BJ (cell line): ENCODE measurements at regions not wholly inside any gene's neighbourhood (a gene's known extent, or its start where the extent isn't known, plus 50 kb on each side); places are given as distances from the start of the nearest gene placed in this dataset.

ENCODE experiments used
- CTCF ChIA-PET: fragments of 350-600 bp; formaldehyde crosslinking; extraction: SDS; loops from one replicate; lab custom pipeline; 2021; ENCODE audit warnings: antibody characterized with exemption, inconsistent platforms; lab: Yijun Ruan, JAX
- POLR2A ChIA-PET: fragments of 300-600 bp; sonication (Branson Sonifier 250); formaldehyde crosslinking; extraction: SDS; loops from one replicate; lab custom pipeline; 2021; ENCODE audit warnings: antibody characterized with exemption; lab: Charles Lee
- DNase-seq: peaks from one replicate; pipeline ENCODE4 v3.0.0-alpha.2; 2011; ENCODE audit warnings: low read depth
- H3K27me3 ChIP-seq: 2 replicates; pipeline ENCODE4 v1.6.0; 2011; ENCODE audit warnings: low read length; ENCODE audit not compliant: control insufficient read depth, insufficient read depth
- H3K36me3 ChIP-seq: 2 replicates; pipeline ENCODE4 v1.5.1; 2011; ENCODE audit warnings: low read length; ENCODE audit not compliant: control insufficient read depth, insufficient read depth
- H3K4me3 ChIP-seq: 2 replicates; pipeline ENCODE4 v1.5.1; 2011; ENCODE audit warnings: low read depth, mild to moderate bottlenecking, control low read depth, low read length
- TF ChIP-seq, protein P1 (sequence below): IDR thresholded peaks from 2 replicates; pipeline ENCODE4 v1.5.1; 2011; ENCODE audit warnings: low read depth, mild to moderate bottlenecking, control low read depth, inconsistent platforms, low read length, moderate library complexity; ENCODE audit not compliant: insufficient read depth

DNA sequence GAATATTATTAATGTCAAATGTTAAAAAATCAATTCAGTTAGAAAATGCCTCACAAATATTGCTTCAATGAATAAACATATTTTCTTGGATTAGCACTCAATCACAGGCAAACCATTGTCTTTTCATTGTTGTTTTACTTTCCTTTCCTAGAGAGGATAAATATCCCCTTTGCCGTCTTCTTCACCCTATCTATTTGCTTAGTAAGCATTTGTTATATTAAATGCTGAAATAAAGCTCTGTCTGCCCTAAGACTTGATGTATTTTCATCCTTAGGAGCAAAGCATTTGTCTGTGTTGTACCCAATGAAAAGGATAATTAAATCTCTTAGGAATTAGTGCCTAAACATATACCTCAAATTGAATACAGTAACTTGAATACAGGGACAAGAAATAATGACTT, 1071.2 kb upstream of the GYPC start:
- no peaks in the 10 kb centered on the region for H3K27me3 ChIP-seq
- no peak for DNase-seq
- ChIA-PET CTCF (interaction anchor here (0.7 kb wide), 1 partner anchor 967 kb away, joined by 3 read pairs; no protein-coding TSS in a partner anchor), POLR2A (no interaction called here)
- TF ChIP-seq, protein P1, sequence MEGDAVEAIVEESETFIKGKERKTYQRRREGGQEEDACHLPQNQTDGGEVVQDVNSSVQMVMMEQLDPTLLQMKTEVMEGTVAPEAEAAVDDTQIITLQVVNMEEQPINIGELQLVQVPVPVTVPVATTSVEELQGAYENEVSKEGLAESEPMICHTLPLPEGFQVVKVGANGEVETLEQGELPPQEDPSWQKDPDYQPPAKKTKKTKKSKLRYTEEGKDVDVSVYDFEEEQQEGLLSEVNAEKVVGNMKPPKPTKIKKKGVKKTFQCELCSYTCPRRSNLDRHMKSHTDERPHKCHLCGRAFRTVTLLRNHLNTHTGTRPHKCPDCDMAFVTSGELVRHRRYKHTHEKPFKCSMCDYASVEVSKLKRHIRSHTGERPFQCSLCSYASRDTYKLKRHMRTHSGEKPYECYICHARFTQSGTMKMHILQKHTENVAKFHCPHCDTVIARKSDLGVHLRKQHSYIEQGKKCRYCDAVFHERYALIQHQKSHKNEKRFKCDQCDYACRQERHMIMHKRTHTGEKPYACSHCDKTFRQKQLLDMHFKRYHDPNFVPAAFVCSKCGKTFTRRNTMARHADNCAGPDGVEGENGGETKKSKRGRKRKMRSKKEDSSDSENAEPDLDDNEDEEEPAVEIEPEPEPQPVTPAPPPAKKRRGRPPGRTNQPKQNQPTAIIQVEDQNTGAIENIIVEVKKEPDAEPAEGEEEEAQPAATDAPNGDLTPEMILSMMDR: no peak
- no peak overlapping the region for H3K4me3 ChIP-seq
- no peaks in the 10 kb centered on the region for H3K36me3 ChIP-seq

DNA sequence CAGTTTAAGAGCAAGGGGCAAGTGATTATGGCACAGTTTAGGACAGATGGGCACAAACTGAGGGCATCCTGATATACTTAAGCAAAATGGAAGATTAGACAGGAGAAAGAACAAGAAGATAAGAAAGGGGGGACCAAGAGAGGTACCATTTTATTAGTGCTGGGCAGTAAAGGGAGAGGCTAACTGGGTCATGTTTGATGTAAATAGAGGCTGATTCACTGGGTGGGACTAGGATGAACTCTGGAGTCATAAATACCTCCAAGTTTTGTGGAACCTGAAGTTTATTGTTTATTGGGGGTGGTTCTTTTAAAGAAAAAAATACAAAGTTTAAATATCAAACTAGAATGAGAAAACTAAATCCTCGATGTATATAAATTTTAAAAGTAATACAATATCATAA, 1067.2 kb upstream of the GYPC start:
- no peak for DNase-seq
- TF ChIP-seq, protein P1: no peak
- ChIA-PET POLR2A (no interaction called here), CTCF (no interaction called here)
- Histone ChIP-seq H3K4me3 (no peak overlapping the region), H3K36me3 (no peaks in the 10 kb centered on the region), H3K27me3 (no peaks in the 10 kb centered on the region)

DNA sequence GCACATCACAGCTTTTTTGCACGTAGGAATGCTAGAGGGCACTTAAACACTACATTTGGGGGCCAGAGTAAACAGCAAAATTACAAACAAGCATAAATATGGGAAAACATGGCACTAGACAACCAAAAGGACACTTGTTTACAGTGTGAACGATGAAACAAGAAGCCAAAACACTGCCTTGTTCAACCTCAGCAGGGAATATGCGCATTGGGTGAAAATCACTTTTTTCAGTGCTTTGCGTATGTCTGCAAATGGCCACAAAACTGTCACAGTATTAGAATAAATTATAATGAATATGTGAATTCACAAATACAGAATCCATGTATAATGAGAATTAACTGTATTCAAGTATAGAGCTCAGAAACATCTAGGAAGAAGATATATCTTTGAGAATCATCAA, 1064.0 kb upstream of the GYPC start:
- POLR2A ChIA-PET: no interaction called here
- no peaks in the 10 kb centered on the region for H3K36me3 ChIP-seq
- no peak for DNase-seq
- no peak overlapping the region for H3K4me3 ChIP-seq
- CTCF ChIA-PET: no interaction called here
- no peaks in the 10 kb centered on the region for H3K27me3 ChIP-seq
- TF ChIP-seq, protein P1: no peak

DNA sequence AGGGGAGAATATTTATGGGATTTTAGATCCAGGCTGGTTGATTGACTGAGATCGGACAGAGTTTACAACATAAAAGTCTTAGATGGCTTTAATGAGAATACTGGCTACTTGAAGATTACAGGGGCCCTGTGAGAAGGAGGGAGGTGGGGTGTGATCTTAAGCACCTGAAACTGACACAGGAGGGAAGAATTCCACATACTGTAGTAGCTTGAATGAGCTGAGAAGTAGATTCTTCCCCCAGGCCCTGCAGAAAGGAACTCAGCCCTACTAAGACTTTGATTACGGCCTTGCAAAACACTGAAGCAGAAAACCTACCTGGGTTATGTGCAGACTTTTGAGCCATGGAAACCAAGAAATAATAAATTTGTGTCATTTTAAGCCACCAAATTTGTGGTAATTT, 1062.9 kb upstream of the GYPC start:
- CTCF ChIA-PET: no interaction called here
- no peak for DNase-seq
- Histone ChIP-seq H3K4me3 (no peak overlapping the region), H3K36me3 (no peaks in the 10 kb centered on the region), H3K27me3 (no peaks in the 10 kb centered on the region)
- POLR2A ChIA-PET: no interaction called here
- TF ChIP-seq, protein P1: no peak

DNA sequence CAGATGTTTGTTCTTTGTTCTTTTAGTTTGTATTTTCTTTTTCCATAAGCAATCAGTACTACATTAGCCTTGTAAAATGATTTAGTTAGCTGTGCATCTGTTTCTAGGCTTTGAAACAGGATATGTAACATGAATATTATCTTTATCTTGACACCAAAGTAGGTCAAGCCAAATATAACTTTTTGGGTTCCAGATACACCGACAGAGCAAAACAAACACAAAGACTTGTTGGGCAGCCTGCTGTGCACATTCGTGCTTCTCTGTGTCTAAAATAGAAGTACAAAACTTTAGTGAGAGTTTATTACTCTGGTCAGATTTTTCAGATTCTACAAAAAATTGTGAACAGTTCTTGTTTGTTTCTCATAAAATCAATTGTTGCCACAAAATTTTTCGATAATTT, 1059.3 kb upstream of the GYPC start:
- DNase-seq: no peak
- Histone ChIP-seq H3K36me3 (no peaks in the 10 kb centered on the region), H3K27me3 (no peaks in the 10 kb centered on the region), H3K4me3 (no peak overlapping the region)
- TF ChIP-seq, protein P1: no peak
- ChIA-PET POLR2A (no interaction called here), CTCF (no interaction called here)
